ENCODE measurements at regions not wholly inside any gene's neighbourhood (a gene's known extent, or its start where the extent isn't known, plus 50 kb on each side); places are given as distances from the start of the nearest gene placed in this dataset.

GRCh38 chr9:102832814-102833213 is 162.3 kb upstream of the CYLC2 start:
- peak overlapping the region; percentile 53 for H3K27ac ChIP-seq
- no peak for TF ChIP-seq CTCF (IDR thresholded peaks at IDR 0.05)

- no peak for TF ChIP-seq CTCF (IDR thresholded peaks at IDR 0.05)
- no peak for TF ChIP-seq ZFX (IDR thresholded peaks at IDR 0.05; ENCODE audit: borderline replicate concordance)
- H3K27ac ChIP-seq = no peak overlapping the region
Observed at GRCh38 chr9:102796244-102796643, 198.9 kb upstream of the CYLC2 start.

- no peak for TF ChIP-seq ZFX (IDR thresholded peaks at IDR 0.05; ENCODE audit: borderline replicate concordance)
- TF ChIP-seq CTCF (IDR thresholded peaks at IDR 0.05) = no peak
- no peak overlapping the region for H3K27ac ChIP-seq
Observed at GRCh38 chr9:102795532-102795931, 199.6 kb upstream of the CYLC2 start.

GRCh38 chr9:102779356-102779755 is 215.8 kb upstream of the CYLC2 start:
- peak overlapping the region; percentile 41 for H3K27ac ChIP-seq

GRCh38 chr9:102778746-102779145 is 216.4 kb upstream of the CYLC2 start:
- H3K27ac ChIP-seq = peak overlapping the region; percentile 41
- no peak for TF ChIP-seq CTCF (IDR thresholded peaks at IDR 0.05)
- TF ChIP-seq ZFX (IDR thresholded peaks at IDR 0.05; ENCODE audit: borderline replicate concordance) = no peak

More at GRCh38 chr9:102779356-102779755, 215.8 kb upstream of the CYLC2 start:
- TF ChIP-seq CTCF (IDR thresholded peaks at IDR 0.05) (no peak), ZFX (IDR thresholded peaks at IDR 0.05; ENCODE audit: borderline replicate concordance) (no peak)

GRCh38 chr9:102770704-102771103 is 224.4 kb upstream of the CYLC2 start:
- H3K27ac ChIP-seq = no peak overlapping the region
- no peak for TF ChIP-seq ZFX (IDR thresholded peaks at IDR 0.05; ENCODE audit: borderline replicate concordance)
- TF ChIP-seq CTCF (IDR thresholded peaks at IDR 0.05) = no peak

- TF ChIP-seq CTCF (IDR thresholded peaks at IDR 0.05) (no peak), ZFX (IDR thresholded peaks at IDR 0.05; ENCODE audit: borderline replicate concordance) (no peak)
- H3K27ac ChIP-seq = no peak overlapping the region
Observed at GRCh38 chr9:102769307-102769706, 225.8 kb upstream of the CYLC2 start.
